Smooth muscle cell (in vitro differentiated cells): ENCODE measurements at regions not wholly inside any gene's neighbourhood (a gene's known extent, or its start where the extent isn't known, plus 50 kb on each side); places are given as distances from the start of the nearest gene placed in this dataset.

ENCODE experiments used
- DNase-seq: peaks from one replicate; lab custom pipeline; 2025; ENCODE audit not compliant: unreplicated experiment; lab: John Stamatoyannopoulos, UW
- H2AFZ ChIP-seq: fragments of 200-600 bp; sonication (generic); 2 replicates; pipeline ENCODE4 v1.6.0; 2016; ENCODE audit warnings: antibody characterized with exemption, low read depth, mild to moderate bottlenecking
- H3F3A ChIP-seq: fragments of 200-600 bp; sonication (generic); 2 replicates; pipeline ENCODE4 v1.6.0; 2017; ENCODE audit warnings: antibody characterized with exemption, low read depth
- H3K27ac ChIP-seq: fragments of 200-600 bp; sonication (generic); 2 replicates; pipeline ENCODE4 v1.5.1; 2016; ENCODE audit warnings: low read depth, mild to moderate bottlenecking
- H3K27me3 ChIP-seq: fragments of 200-600 bp; sonication (generic); 2 replicates; pipeline ENCODE4 v1.6.1; 2016; ENCODE audit warnings: low read depth, mild to moderate bottlenecking
- H3K36me3 ChIP-seq: fragments of 200-600 bp; sonication (generic); 2 replicates; pipeline ENCODE4 v1.5.1; 2016; ENCODE audit warnings: low read depth
- H3K4me1 ChIP-seq: fragments of 200-600 bp; sonication (generic); 2 replicates; pipeline ENCODE4 v1.5.1; 2016; ENCODE audit warnings: low read depth
- H3K4me2 ChIP-seq: fragments of 200-600 bp; sonication (generic); 2 replicates; pipeline ENCODE4 v1.6.0; 2016; ENCODE audit warnings: mild to moderate bottlenecking
- H3K4me3 ChIP-seq: fragments of 200-600 bp; sonication (generic); 2 replicates; pipeline ENCODE4 v1.5.1; 2016; ENCODE audit warnings: mild to moderate bottlenecking
- H3K79me2 ChIP-seq: fragments of 200-600 bp; sonication (generic); 2 replicates; pipeline ENCODE4 v1.6.0; 2016; ENCODE audit warnings: low read depth, mild to moderate bottlenecking
- H3K9ac ChIP-seq: fragments of 200-600 bp; sonication (generic); 2 replicates; pipeline ENCODE4 v1.6.0; 2016; ENCODE audit warnings: low read depth
- H3K9me3 ChIP-seq: fragments of 200-600 bp; sonication (generic); replicated peaks from 2 replicates; pipeline ENCODE4 v1.5.1; 2016; ENCODE audit warnings: low read depth
- H4K20me1 ChIP-seq: fragments of 200-600 bp; sonication (generic); 2 replicates; pipeline ENCODE4 v1.6.0; 2016; ENCODE audit warnings: low read depth
- CTCF ChIP-seq: fragments of 200-600 bp; sonication (generic); IDR thresholded peaks from 2 replicates; pipeline ENCODE4 v1.5.1; 2017; ENCODE audit warnings: borderline replicate concordance, mild to moderate bottlenecking, antibody characterized with exemption; ENCODE audit not compliant: insufficient read depth, poor library complexity, severe bottlenecking
- WGBS: methylation state at CpG from one replicate; pipeline ENCODE4 v1.1.7; 2016; ENCODE audit warnings: low lambda C conversion rate; 5-methylcytosine and 5-hydroxymethylcytosine counted together

GRCh38 chr12:111110556-111110955, 190.2 kb upstream of the MYL2 start:
- no peak for DNase-seq
- WGBS = 89% methylated on average over 5 of the region's 5 CpGs
- H3K27me3 ChIP-seq = no peaks in the 10 kb centered on the region
- no peak for TF ChIP-seq CTCF
- no peaks in the 10 kb centered on the region for H3K4me1 ChIP-seq
- H3K9me3 ChIP-seq = no peaks in the 10 kb centered on the region
- H3K9ac ChIP-seq = no peak overlapping the region
- no peaks in the 10 kb centered on the region for H3K36me3 ChIP-seq
- no peak overlapping the region for H2AFZ ChIP-seq
- H3K79me2 ChIP-seq = no peaks in the 10 kb centered on the region
- no peaks in the 10 kb centered on the region for H3F3A ChIP-seq
- no peak overlapping the region for H3K4me2 ChIP-seq
- H3K4me3 ChIP-seq = no peak overlapping the region
- no peak overlapping the region for H3K27ac ChIP-seq
- no peaks in the 10 kb centered on the region for H4K20me1 ChIP-seq

GRCh38 chr12:111108726-111109125, 188.3 kb upstream of the MYL2 start:
- no peak for DNase-seq
- H3K36me3 ChIP-seq = no peaks in the 10 kb centered on the region
- no peak for TF ChIP-seq CTCF
- H3F3A ChIP-seq = no peaks in the 10 kb centered on the region
- no peaks in the 10 kb centered on the region for H3K79me2 ChIP-seq
- no peak overlapping the region for H2AFZ ChIP-seq
- no peaks in the 10 kb centered on the region for H3K9me3 ChIP-seq
- no peak overlapping the region for H3K27ac ChIP-seq
- H3K4me2 ChIP-seq = no peak overlapping the region
- H4K20me1 ChIP-seq = no peaks in the 10 kb centered on the region
- H3K9ac ChIP-seq = no peak overlapping the region
- no peak overlapping the region for H3K4me3 ChIP-seq
- H3K27me3 ChIP-seq = no peaks in the 10 kb centered on the region
- WGBS = 90% methylated on average over 2 of the region's 2 CpGs
- H3K4me1 ChIP-seq = no peaks in the 10 kb centered on the region

DNA sequence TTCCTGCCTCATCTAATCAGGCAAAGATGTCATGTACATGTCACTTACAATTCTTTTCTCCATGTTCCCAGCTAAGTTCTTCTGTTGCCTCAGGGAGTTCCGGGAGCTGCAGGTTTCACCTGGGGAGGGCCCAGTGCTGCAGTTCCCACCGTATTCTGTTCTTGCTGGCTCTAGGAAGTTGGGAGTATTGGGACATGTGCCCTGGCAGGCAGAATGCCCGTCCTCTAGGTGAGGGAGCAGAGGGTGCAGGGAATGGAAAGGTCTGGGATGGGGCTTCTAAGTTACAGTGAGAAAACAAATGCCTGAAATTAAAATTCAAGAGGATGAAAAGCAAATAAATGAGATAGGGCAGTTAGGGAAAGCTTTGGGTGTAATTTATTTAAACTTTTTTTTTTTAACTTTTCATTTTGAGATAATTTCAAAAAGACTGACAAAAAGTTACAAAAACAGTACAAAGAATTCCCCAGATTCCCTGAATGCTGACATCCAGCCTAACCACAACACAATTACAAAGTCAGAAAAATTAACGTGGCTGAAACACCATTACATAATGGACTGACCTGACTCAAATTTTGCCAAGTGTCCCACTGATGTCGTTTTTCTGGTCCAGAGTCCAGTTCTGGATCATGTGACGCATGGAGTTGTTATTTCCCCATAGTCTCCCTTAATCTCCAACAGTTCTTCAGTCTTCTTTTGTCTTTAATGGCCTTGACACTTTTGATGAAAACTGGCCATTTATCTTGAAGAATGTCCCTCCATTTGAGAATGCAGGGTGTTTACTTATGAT, 187.2 kb upstream of the MYL2 start:
- Histone ChIP-seq H4K20me1 (no peaks in the 10 kb centered on the region), H3F3A (no peaks in the 10 kb centered on the region), H3K9ac (no peak overlapping the region), H3K79me2 (no peaks in the 10 kb centered on the region), H3K27me3 (no peaks in the 10 kb centered on the region), H3K9me3 (no peaks in the 10 kb centered on the region), H3K36me3 (no peaks in the 10 kb centered on the region), H3K4me1 (no peaks in the 10 kb centered on the region), H3K4me2 (no peak overlapping the region), H2AFZ (no peak overlapping the region), H3K27ac (no peak overlapping the region), H3K4me3 (no peak overlapping the region)
- TF ChIP-seq CTCF = no peak
- whole genome bisulfite sequencing = 83% methylated on average over 6 of the region's 6 CpGs
- no peak for DNase-seq

GRCh38 chr12:111105294-111105693, 184.9 kb upstream of the MYL2 start:
- Histone ChIP-seq H3K27me3 (no peaks in the 10 kb centered on the region), H3K79me2 (no peaks in the 10 kb centered on the region), H4K20me1 (no peaks in the 10 kb centered on the region), H3K9me3 (no peaks in the 10 kb centered on the region), H3K27ac (no peak overlapping the region), H3K4me2 (no peak overlapping the region), H3K4me3 (no peak overlapping the region), H3K9ac (no peak overlapping the region), H3K4me1 (no peaks in the 10 kb centered on the region), H2AFZ (no peak overlapping the region), H3F3A (no peaks in the 10 kb centered on the region), H3K36me3 (no peaks in the 10 kb centered on the region)
- no peak for DNase-seq
- WGBS = 70% methylated on average over 6 of the region's 6 CpGs
- TF ChIP-seq CTCF = no peak
